ENCODE measurements at regions not wholly inside any gene's neighbourhood (a gene's known extent, or its start where the extent isn't known, plus 50 kb on each side); places are given as distances from the start of the nearest gene placed in this dataset.
"Not testable (repeated sequence)": the region's sequence is repeated elsewhere in the genome, so short reads cannot be mapped to it uniquely, and the experiment has no call there.

GRCh38 chr7:106713452-106713851 lies 52.5 kb upstream of the CCDC71L start:
- peaks cover 36% of the 10 kb centered on the region for H3K4me1 ChIP-seq (replicated peaks)
- not testable (repeated sequence) for H3K4me3 ChIP-seq; H3K9me3 ChIP-seq (replicated peaks); DNase-seq (ENCODE audit: low read depth in 1 of 2, low spot score in 2 of 2); H3K27ac ChIP-seq; H3K27me3 ChIP-seq (replicated peaks)
- peaks cover 18% of the 10 kb centered on the region for H3K36me3 ChIP-seq

DNA sequence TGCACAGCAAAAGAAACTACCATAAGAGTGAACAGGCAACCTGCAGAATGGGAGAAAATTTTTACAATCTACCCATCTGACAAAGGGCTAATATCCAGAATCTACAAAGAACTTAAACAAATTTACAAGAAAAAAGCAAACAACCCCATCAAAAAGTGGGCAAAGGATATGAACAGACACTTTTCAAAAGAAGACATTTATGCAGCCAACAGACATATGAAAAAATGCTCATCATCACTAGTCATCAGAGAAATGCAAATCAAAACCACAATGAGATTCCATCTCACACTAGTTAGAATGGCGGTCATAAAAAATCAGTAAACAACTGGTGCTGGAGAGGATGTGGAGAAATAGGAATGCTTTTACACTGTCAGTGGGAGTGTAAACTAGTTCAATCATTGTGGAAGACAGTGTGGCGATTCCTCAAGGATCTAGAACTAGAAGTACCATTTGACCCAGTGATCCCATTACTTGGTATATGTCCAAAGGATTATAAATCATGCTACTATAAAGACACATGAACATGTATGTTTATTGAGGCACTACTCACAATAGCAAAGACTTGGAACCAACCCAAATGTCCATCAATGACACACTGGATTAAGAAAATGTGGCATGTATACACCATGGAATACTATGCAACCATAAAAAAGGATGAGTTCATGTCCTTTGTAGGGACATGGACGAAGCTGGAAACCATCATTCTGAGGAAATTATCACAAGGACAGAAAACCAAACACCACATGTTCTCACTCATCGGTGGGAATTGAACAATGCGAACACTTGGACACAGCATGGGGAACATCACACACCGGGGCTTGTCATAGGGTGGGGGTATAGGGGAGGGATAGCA lies 53.9 kb upstream of the CCDC71L start:
- H3K27me3 ChIP-seq (replicated peaks); H3K4me3 ChIP-seq; H3K9me3 ChIP-seq (replicated peaks): not testable (repeated sequence)
- Histone ChIP-seq H3K27ac (peak overlapping the region; percentile 63), H3K36me3 (peaks cover 12% of the 10 kb centered on the region), H3K4me1 (replicated peaks) (peaks cover 48% of the 10 kb centered on the region)
- peak in 1 of 2 experiments; percentile 70 for DNase-seq (ENCODE audit: low read depth in 1 of 2, low spot score in 2 of 2)

DNA sequence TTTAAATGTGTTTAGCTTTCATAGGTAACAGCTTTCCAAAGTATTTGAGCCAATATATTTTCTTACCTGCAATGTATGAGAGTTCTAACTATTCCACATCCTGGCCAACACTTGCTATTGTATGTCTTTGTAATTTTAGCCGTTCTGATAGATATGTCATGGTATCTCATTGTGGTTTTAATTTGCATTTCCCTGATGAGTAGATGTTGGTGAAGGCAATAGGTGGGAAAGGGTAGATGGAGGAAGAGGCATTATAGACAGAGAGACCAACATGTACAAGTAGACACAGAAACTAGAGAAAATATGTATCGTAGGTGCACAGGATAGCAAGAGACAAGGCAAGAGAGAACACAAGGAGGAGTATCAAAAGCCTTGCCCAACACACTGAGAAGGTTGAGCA lies 54.8 kb upstream of the CCDC71L start:
- Histone ChIP-seq H3K27me3 (replicated peaks) (no peaks in the 10 kb centered on the region), H3K9me3 (replicated peaks) (peaks cover 4% of the 10 kb centered on the region; the same call in 1 of the 2 replicates), H3K4me3 (no peak overlapping the region), H3K27ac (peak overlapping the region; percentile 63; the same call in 1 of the 2 replicates), H3K4me1 (replicated peaks) (peaks cover 55% of the 10 kb centered on the region), H3K36me3 (peaks cover 12% of the 10 kb centered on the region)
- no peak for DNase-seq (ENCODE audit: low read depth in 1 of 2, low spot score in 2 of 2)

GRCh38 chr7:106717254-106717954 lies 56.4 kb upstream of the CCDC71L start:
- DNase-seq (ENCODE audit: low read depth in 1 of 2, low spot score in 2 of 2): peak in 1 of 2 experiments; percentile 40
- no peak overlapping the region for H3K4me3 ChIP-seq
- H3K4me1 ChIP-seq (replicated peaks): peaks cover 55% of the 10 kb centered on the region
- peaks cover 12% of the 10 kb centered on the region for H3K36me3 ChIP-seq
- H3K9me3 ChIP-seq (replicated peaks): peaks cover 4% of the 10 kb centered on the region; the same call in 1 of the 2 replicates
- H3K27ac ChIP-seq: peak overlapping the region; percentile 88
- no peaks in the 10 kb centered on the region for H3K27me3 ChIP-seq (replicated peaks)

DNA sequence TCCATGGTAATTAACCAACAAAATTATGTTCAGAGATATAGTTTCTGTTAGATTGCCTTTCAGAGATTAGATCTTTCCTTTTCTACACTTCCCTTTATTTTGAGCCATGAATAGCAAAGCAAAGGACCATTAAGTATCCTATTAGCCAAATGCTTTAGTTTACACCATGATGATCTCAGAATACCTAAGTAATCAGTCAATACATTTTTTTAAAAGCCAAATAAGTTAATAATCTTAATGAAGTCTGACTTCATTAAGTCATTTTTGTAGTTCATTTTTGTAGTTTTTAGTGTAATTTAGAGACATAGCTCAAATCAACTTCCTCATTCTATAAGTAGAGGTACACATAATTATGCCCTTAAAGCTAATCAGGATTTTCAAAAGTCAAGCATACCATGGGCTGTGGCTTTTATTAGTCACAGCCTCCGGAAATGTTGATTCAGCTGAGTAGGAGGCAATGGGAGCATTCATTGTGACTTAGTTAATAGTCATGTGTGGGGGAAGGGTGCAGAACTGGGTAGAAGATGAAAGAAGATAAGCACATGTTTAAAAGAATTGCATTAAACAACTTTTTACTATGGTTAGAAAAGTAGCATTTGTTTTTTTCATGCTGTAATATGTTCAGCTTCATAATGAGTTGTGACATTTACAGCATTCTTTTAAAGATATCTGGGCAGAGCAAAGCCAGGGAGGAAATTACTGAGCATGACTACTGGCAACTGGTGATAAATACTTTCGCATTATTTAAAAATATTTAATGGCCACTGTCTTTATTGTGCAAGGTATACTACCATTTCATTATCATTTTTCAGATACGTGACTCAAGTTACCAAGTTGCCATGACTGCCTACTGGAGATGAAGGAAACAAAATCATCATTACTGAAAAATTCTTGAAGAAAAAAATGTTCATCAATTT lies 57.3 kb upstream of the CCDC71L start:
- no peak overlapping the region for H3K4me3 ChIP-seq
- peaks cover 55% of the 10 kb centered on the region for H3K4me1 ChIP-seq (replicated peaks)
- peak; percentile 90 to 93 for DNase-seq (ENCODE audit: low read depth in 1 of 2, low spot score in 2 of 2)
- H3K27ac ChIP-seq: peak overlapping the region; percentile 88
- H3K9me3 ChIP-seq (replicated peaks): peaks cover 4% of the 10 kb centered on the region; the same call in 1 of the 2 replicates
- peaks cover 12% of the 10 kb centered on the region for H3K36me3 ChIP-seq
- no peaks in the 10 kb centered on the region for H3K27me3 ChIP-seq (replicated peaks)

DNA sequence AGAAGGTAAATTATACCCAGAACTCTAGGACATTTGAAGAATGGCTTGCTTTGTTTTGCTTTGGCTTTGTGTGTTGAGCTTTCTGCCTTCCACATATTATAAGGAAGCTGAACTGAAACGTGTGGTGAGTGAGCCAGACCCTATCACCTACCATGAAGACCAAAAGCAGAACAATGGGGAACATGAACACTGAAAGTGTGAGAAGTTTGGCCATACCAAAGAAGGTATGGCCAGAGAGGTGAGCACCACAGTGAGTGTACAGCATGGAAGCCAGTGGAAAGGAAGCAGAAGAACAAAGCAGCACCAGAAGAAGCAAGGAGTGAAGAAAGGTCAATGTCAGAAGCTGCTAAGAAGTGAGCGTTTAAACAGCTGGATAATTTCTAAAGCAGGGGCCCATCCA lies 59.7 kb upstream of the CCDC71L start:
- peaks cover 46% of the 10 kb centered on the region for H3K4me1 ChIP-seq (replicated peaks)
- no peak for DNase-seq (ENCODE audit: low read depth in 1 of 2, low spot score in 2 of 2)

GRCh38 chr7:106721816-106722785 lies 61.1 kb upstream of the CCDC71L start:
- Histone ChIP-seq H3K27ac (no peak overlapping the region), H3K27me3 (replicated peaks) (no peaks in the 10 kb centered on the region)

More for the DNA sequence above, 59.7 kb upstream of the CCDC71L start:
- H3K9me3 ChIP-seq (replicated peaks): peaks cover 4% of the 10 kb centered on the region; the same call in 1 of the 2 replicates
- no peak overlapping the region for H3K27ac ChIP-seq
- peaks cover 6% of the 10 kb centered on the region for H3K36me3 ChIP-seq
- H3K27me3 ChIP-seq (replicated peaks): no peaks in the 10 kb centered on the region
- no peak overlapping the region for H3K4me3 ChIP-seq

GRCh38 chr7:106723398-106723797 lies 62.4 kb upstream of the CCDC71L start:
- DNase-seq (ENCODE audit: low read depth in 1 of 2, low spot score in 2 of 2): no peak
- H3K4me1 ChIP-seq (replicated peaks): peaks cover 19% of the 10 kb centered on the region
- no peaks in the 10 kb centered on the region for H3K36me3 ChIP-seq
- H3K27ac ChIP-seq: no peak overlapping the region
- no peak overlapping the region for H3K4me3 ChIP-seq
- H3K9me3 ChIP-seq (replicated peaks): no peaks in the 10 kb centered on the region
- H3K27me3 ChIP-seq (replicated peaks): no peaks in the 10 kb centered on the region

More at GRCh38 chr7:106721816-106722785, 61.1 kb upstream of the CCDC71L start:
- H3K9me3 ChIP-seq (replicated peaks): no peaks in the 10 kb centered on the region
- H3K4me1 ChIP-seq (replicated peaks): peaks cover 31% of the 10 kb centered on the region
- no peaks in the 10 kb centered on the region for H3K36me3 ChIP-seq
- no peak overlapping the region for H3K4me3 ChIP-seq
- DNase-seq (ENCODE audit: low read depth in 1 of 2, low spot score in 2 of 2): no peak

DNA sequence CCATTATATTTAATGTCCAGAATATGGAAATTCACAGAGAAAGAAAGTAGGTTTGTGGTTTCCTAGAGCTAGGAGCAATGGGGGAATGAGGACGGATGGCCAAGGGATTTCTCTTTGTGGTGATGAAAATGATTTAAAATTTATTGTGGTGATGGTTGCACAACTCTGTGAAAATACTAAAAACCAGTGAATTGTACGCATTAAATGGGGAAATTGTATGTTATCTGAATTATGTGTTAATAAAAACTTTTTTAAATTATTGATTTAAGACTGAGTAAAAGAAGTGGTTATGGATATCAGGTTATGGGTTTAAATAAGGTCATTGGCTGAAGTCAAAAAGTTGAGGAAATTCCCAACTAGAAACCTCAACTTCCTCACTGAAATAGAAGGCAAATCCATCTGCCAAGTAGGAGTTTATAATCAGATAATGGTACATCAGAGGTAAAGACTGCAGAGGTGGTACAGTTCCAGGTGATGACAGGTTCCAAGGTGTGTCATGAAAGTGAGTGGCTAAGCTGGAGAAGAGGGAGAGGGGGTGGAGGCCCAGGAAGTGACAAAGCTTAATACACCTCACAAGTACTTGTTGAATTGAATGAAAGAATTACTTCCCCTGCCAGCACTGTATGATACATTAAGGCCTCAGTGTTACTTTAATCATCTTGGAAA lies 68.9 kb upstream of the CCDC71L start:
- no peaks in the 10 kb centered on the region for H3K27me3 ChIP-seq (replicated peaks)
- H3K27ac ChIP-seq: no peak overlapping the region
- no peak overlapping the region for H3K4me3 ChIP-seq
- no peak for DNase-seq (ENCODE audit: low read depth in 1 of 2, low spot score in 2 of 2)
- H3K9me3 ChIP-seq (replicated peaks): no peaks in the 10 kb centered on the region
- H3K36me3 ChIP-seq: 0 out of 2 replicates have a peak, but pooled peaks cover 4% of the 10 kb centered on the region
- peaks cover 20% of the 10 kb centered on the region for H3K4me1 ChIP-seq (replicated peaks)

DNA sequence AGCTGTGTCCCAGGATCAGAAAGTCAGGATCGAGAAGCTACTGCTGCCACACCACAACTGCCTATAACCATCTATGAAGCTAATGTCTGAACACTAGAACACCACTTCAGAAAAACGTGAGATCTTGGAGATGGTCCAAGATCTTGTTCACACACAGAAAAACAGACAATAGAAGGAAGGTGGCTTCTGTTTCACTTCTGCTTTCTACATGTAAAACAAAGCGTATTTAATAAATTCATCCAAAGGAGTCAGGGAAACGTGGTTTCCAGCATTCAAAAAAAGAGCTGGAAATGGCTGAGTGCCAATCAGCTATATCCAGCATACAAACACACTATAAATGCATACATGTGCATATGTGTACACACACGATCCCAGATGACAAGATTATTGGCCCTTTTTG lies 70.2 kb upstream of the CCDC71L start:
- H3K9me3 ChIP-seq (replicated peaks): no peaks in the 10 kb centered on the region
- 0 out of 2 replicates have a peak, but pooled peaks cover 4% of the 10 kb centered on the region for H3K36me3 ChIP-seq
- no peak for DNase-seq (ENCODE audit: low read depth in 1 of 2, low spot score in 2 of 2)
- H3K4me3 ChIP-seq: no peak overlapping the region
- peaks cover 20% of the 10 kb centered on the region for H3K4me1 ChIP-seq (replicated peaks)
- peak overlapping the region; percentile 26; the same call in 1 of the 2 replicates for H3K27ac ChIP-seq
- H3K27me3 ChIP-seq (replicated peaks): no peaks in the 10 kb centered on the region

DNA sequence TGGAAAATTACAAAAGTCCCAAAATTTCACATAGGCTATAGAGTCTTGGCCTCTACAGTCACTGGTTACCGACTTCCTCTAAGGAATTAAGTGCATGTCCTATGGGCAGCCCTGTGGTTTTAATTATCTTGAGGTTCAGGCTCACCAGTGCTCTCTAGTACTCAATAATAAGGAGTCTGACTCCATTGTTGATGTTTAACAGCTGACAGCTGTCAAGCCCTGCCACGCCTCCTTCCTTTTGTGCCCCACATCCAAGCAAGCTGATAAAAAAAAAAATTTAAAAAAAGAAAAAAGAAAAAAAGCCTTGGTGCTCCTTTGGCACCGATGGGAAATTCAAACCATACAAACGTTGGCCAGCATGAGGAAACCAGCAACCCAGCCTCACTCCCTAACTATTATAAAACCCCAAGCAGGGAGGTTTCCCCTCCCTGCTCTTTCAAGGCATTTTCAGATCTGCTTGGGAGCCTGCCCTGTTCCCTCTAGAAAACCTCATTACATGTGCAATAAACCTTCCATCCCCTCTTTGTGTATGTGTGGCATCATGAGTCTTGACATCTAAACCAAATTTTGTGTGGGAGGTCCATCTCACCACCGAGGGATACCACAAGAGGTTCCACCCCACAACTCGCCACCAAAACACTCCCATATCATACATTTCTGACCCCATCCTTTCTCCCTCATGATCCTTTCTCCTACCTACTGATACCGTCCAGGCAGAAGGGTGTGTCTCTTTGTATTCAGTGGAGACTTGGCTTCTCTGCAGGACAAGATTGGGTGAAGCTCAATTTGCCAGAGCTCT lies 70.9 kb upstream of the CCDC71L start:
- Histone ChIP-seq H3K27me3 (replicated peaks) (no peaks in the 10 kb centered on the region), H3K4me1 (replicated peaks) (peaks cover 26% of the 10 kb centered on the region), H3K4me3 (no peak overlapping the region), H3K36me3 (peaks cover 4% of the 10 kb centered on the region; the same call in 1 of the 2 replicates), H3K9me3 (replicated peaks) (no peaks in the 10 kb centered on the region), H3K27ac (no peak overlapping the region)
- peak in 1 of 2 experiments; percentile 33 for DNase-seq (ENCODE audit: low read depth in 1 of 2, low spot score in 2 of 2)
